Tibial nerve (tissue), 4 donors: ENCODE measurements at regions not wholly inside any gene's neighbourhood (a gene's known extent, or its start where the extent isn't known, plus 50 kb on each side); places are given as distances from the start of the nearest gene placed in this dataset.

Experiments used
- DNase-seq, 2 donors: peaks; one replicate each; pipeline ENCODE4 v3.0.0-alpha.2; 2019; ENCODE audit warnings: low spot score in 2 of 2
- H3K27ac ChIP-seq, 4 donors: fragments of 200-600 bp; sonication (generic) in 3 of 4; one replicate each; pipeline ENCODE4 v1.5.1; 2017 to 2019; ENCODE audit warnings: mild to moderate bottlenecking in 1 of 4
- H3K27me3 ChIP-seq, 2 donors: fragments of 200-600 bp; sonication (generic) in 1 of 2; one replicate each; pipeline versions ENCODE4 v1.5.1 to v1.6.0; 2017 to 2019
- H3K36me3 ChIP-seq, 3 donors: fragments of 200-600 bp; sonication (generic); one replicate each; pipeline ENCODE4 v1.5.1; 2018 to 2019
- H3K4me1 ChIP-seq, 4 donors: fragments of 200-600 bp; sonication (generic) in 3 of 4; one replicate each; pipeline ENCODE4 v1.5.1; 2017 to 2019
- H3K4me3 ChIP-seq, 4 donors: fragments of 200-600 bp; sonication (generic) in 3 of 4; one replicate each; pipeline ENCODE4 v1.5.1; 2017 to 2019; ENCODE audit warnings: mild to moderate bottlenecking in 1 of 4, moderate library complexity in 1 of 4
- H3K9me3 ChIP-seq, 4 donors: fragments of 200-600 bp; sonication (generic) in 3 of 4; one replicate each; pipeline ENCODE4 v1.5.1; 2017 to 2019
- CTCF ChIP-seq, 5 experiments: fragments of 200-600 bp in 3 of 5; fragments of 450-650 bp in 2 of 5; sonication (generic) in 3 of 5; IDR thresholded peaks; one replicate each; pipeline ENCODE4 v1.5.1; 2016 to 2019; ENCODE audit warnings: antibody characterized with exemption in 5 of 5, mild to moderate bottlenecking in 3 of 5, moderate library complexity in 2 of 5
- EP300 ChIP-seq, 2 donors: sonication (generic); formaldehyde crosslinking; IDR thresholded peaks; one replicate each; pipeline ENCODE4 v1.6.1; 2017; ENCODE audit warnings: antibody characterized with exemption in 2 of 2, mild to moderate bottlenecking in 1 of 2
- POLR2A ChIP-seq, 2 donors: fragments of 450-650 bp; IDR thresholded peaks; one replicate each; pipeline ENCODE4 v1.6.1; 2017; ENCODE audit warnings: antibody characterized with exemption in 2 of 2, mild to moderate bottlenecking in 2 of 2, moderate library complexity in 2 of 2
- WGBS, 2 donors: methylation state at CpG; one replicate each; pipeline ENCODE4 v1.1.5; 2018; 5-methylcytosine and 5-hydroxymethylcytosine counted together

GRCh38 chr4:130486841-130487240, 1390.9 kb downstream of the C4orf33 start:
- Histone ChIP-seq H3K4me3 (no peak overlapping the region), H3K9me3 (peaks cover 0 to 2% (median 0%) of the 10 kb centered on the region in 4 donors), H3K27me3 (no peaks in the 10 kb centered on the region), H3K4me1 (no peaks in the 10 kb centered on the region), H3K36me3 (no peaks in the 10 kb centered on the region), H3K27ac (no peak overlapping the region)
- DNase-seq = no peak
- TF ChIP-seq CTCF (IDR thresholded peaks at IDR 0.05) (no peak), POLR2A (IDR thresholded peaks at IDR 0.05) (no peak), EP300 (IDR thresholded peaks at IDR 0.05) (no peak)

GRCh38 chr4:130510661-130511060, 1414.7 kb downstream of the C4orf33 start:
- Histone ChIP-seq H3K36me3 (no peaks in the 10 kb centered on the region), H3K27ac (no peak overlapping the region), H3K9me3 (no peaks in the 10 kb centered on the region), H3K4me3 (no peak overlapping the region), H3K4me1 (no peaks in the 10 kb centered on the region), H3K27me3 (no peaks in the 10 kb centered on the region)
- TF ChIP-seq CTCF (IDR thresholded peaks at IDR 0.05) = no peak
- no peak for TF ChIP-seq EP300 (IDR thresholded peaks at IDR 0.05)
- no peak for TF ChIP-seq POLR2A (IDR thresholded peaks at IDR 0.05)
- 92 to 96% methylated on average over 3 of the region's 3 CpGs for WGBS, 2 donors
- no peak for DNase-seq

GRCh38 chr4:130511776-130512175, 1415.8 kb downstream of the C4orf33 start:
- H3K27ac ChIP-seq = no peak overlapping the region
- no peak overlapping the region for H3K4me3 ChIP-seq
- H3K9me3 ChIP-seq = no peaks in the 10 kb centered on the region
- WGBS, 2 donors = 45 to 48% methylated on average over 5 of the region's 5 CpGs
- H3K27me3 ChIP-seq = no peaks in the 10 kb centered on the region
- DNase-seq = no peak
- TF ChIP-seq CTCF (IDR thresholded peaks at IDR 0.05) (no peak), POLR2A (IDR thresholded peaks at IDR 0.05) (no peak), EP300 (IDR thresholded peaks at IDR 0.05) (no peak)
- no peaks in the 10 kb centered on the region for H3K4me1 ChIP-seq
- H3K36me3 ChIP-seq = no peaks in the 10 kb centered on the region

GRCh38 chr4:130524057-130524456, 1428.1 kb downstream of the C4orf33 start:
- no peak overlapping the region for H3K4me3 ChIP-seq

DNA sequence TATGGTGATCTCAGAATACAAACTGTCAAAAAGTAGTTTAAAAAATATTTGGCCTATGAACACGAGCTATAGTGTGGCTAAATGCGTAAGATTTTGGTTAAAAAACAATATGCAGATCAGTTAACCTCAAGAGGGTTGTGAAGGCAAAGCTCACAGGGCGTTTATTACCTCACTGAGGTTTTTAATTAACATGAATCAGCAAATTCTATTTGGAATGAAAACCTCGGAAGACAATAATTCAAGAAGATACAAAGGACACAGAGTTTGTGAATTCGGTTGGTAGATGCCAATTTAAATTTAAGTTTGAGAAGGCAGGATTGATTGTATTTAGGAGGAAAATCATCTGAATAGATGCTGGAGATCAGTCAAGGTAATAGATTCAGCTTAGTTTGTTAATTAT, 1434.6 kb downstream of the C4orf33 start:
- TF ChIP-seq POLR2A (IDR thresholded peaks at IDR 0.05) = no peak
- no peak for TF ChIP-seq EP300 (IDR thresholded peaks at IDR 0.05)
- no peak for TF ChIP-seq CTCF (IDR thresholded peaks at IDR 0.05)
- Histone ChIP-seq H3K27ac (no peak overlapping the region), H3K27me3 (no peaks in the 10 kb centered on the region), H3K9me3 (no peaks in the 10 kb centered on the region), H3K36me3 (no peaks in the 10 kb centered on the region), H3K4me3 (no peak overlapping the region), H3K4me1 (no peaks in the 10 kb centered on the region)
- DNase-seq = no peak
- 72 to 75% methylated on average over 5 of the region's 5 CpGs for WGBS, 2 donors

More at GRCh38 chr4:130524057-130524456, 1428.1 kb downstream of the C4orf33 start:
- Histone ChIP-seq H3K36me3 (no peaks in the 10 kb centered on the region), H3K27ac (no peak overlapping the region), H3K4me1 (no peaks in the 10 kb centered on the region), H3K27me3 (no peaks in the 10 kb centered on the region), H3K9me3 (peaks cover 0 to 17% (median 0%) of the 10 kb centered on the region in 4 donors)
- WGBS, 2 donors = 100% methylated on average over 1 of the region's 1 CpG
- no peak for DNase-seq
- TF ChIP-seq CTCF (IDR thresholded peaks at IDR 0.05) = no peak
- TF ChIP-seq EP300 (IDR thresholded peaks at IDR 0.05) = no peak
- TF ChIP-seq POLR2A (IDR thresholded peaks at IDR 0.05) = no peak
